Coronary artery (tissue), 2 donors: ENCODE measurements at regions not wholly inside any gene's neighbourhood (a gene's known extent, or its start where the extent isn't known, plus 50 kb on each side); places are given as distances from the start of the nearest gene placed in this dataset.

Source experiments
- DNase-seq: peaks from one replicate; pipeline ENCODE4 v3.0.0-alpha.2; 2017; ENCODE audit warnings: low spot score
- H3K27ac ChIP-seq, 2 donors: fragments of 200-600 bp; sonication (generic); one replicate each; pipeline ENCODE4 v1.5.1; 2016 to 2019
- H3K4me3 ChIP-seq: fragments of 200-600 bp; sonication (generic); 2 replicates; pipeline ENCODE4 v1.5.1; 2016; ENCODE audit warnings: mild to moderate bottlenecking, moderate library complexity
- TF ChIP-seq, protein P1 (sequence below): fragments of 200-600 bp; sonication (generic); IDR thresholded peaks from one replicate; pipeline ENCODE4 v1.5.1; 2019; ENCODE audit warnings: antibody characterized with exemption

DNA sequence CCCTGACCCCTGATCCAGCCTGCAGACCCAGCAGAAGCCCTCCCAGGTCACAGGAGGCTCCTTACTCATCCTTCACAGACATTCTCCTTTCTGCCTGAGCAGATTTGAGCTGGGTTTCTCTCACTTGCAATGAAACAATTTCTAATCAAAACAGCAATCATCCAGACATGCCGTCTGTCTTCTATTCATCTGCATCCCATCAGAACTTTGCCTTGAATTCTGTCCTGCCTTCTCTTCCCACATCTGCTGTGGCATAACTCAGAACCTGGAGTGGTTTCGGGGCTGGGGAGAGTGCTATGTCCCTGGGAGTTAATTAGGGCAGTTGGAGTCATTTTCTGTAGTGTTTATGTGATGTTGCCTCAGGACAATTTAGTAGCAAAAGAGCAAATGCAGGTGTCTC lies 278.6 kb downstream of the CBLN1 start:
- DNase-seq, result peak; percentile 36
- H3K27ac ChIP-seq, result no peak overlapping the region
- TF ChIP-seq, protein P1, sequence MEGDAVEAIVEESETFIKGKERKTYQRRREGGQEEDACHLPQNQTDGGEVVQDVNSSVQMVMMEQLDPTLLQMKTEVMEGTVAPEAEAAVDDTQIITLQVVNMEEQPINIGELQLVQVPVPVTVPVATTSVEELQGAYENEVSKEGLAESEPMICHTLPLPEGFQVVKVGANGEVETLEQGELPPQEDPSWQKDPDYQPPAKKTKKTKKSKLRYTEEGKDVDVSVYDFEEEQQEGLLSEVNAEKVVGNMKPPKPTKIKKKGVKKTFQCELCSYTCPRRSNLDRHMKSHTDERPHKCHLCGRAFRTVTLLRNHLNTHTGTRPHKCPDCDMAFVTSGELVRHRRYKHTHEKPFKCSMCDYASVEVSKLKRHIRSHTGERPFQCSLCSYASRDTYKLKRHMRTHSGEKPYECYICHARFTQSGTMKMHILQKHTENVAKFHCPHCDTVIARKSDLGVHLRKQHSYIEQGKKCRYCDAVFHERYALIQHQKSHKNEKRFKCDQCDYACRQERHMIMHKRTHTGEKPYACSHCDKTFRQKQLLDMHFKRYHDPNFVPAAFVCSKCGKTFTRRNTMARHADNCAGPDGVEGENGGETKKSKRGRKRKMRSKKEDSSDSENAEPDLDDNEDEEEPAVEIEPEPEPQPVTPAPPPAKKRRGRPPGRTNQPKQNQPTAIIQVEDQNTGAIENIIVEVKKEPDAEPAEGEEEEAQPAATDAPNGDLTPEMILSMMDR, result no peak
- H3K4me3 ChIP-seq, result no peak overlapping the region

DNA sequence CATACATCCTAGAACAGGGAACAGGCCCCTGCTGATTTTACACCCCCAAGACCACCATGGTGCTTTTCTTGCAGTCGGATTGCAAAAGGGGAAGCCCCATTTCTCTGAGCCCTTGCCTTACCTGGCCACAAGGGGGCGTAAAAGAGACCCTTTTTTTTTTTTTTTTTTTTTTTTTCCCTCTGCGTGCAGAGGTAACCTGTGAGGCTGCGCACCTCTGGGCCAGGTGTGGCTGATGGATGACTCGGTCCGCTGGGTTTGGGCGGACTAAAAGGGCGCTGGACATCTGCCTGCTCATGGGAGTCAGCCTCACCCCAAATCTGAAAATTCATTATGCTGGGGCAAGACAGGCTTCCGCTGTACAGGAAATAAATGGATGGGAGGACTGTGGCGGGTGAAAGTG lies 281.0 kb downstream of the CBLN1 start:
- Histone ChIP-seq H3K4me3 (no peak overlapping the region), H3K27ac (no peak overlapping the region)
- DNase-seq, result peak; percentile 11
- TF ChIP-seq, protein P1, result no peak

DNA sequence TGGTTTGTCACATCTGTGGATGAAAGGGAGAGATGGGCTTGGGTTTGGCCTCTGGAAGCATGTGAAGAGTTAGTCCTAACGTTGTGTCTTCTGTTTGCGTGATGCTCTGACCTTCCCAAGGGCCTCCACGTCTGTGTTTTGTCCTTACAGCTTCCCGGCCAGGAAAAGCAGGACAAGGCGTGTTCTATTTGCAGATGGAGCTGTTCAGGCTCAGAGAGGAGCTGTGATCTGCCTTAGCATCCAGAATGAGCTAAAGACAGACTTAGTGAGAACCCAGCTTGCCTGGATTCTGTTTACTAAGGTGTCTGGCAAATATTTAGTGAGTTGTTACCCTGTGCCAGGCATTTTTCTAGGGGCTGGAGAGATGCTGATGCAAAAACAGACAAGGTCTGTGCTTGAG lies 282.1 kb downstream of the CBLN1 start:
- TF ChIP-seq, protein P1, result no peak
- H3K27ac ChIP-seq, result no peak overlapping the region
- H3K4me3 ChIP-seq, result no peak overlapping the region
- DNase-seq, result peak; percentile 31

DNA sequence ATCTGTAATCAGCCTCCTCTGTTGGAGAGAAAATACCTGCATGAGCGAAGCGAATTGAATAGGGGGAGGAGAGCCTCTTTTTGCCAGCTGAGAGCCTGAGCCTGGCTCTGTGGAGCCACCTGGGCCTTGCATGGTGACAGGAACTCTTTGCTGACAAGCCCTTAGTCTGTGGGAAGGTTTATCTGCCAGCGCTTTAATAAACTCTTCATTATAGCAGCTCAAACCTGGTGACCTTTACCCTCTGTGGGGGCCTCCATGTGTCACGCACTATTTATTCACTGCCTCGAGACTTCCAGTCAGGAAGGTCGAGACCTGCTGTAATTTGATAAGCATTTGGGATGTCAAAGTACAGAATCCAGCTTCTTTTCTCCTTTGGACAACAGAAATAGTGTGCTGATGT lies 282.6 kb downstream of the CBLN1 start:
- no peak overlapping the region for H3K27ac ChIP-seq
- DNase-seq, result peak; percentile 16
- TF ChIP-seq, protein P1, result no peak
- no peak overlapping the region for H3K4me3 ChIP-seq

DNA sequence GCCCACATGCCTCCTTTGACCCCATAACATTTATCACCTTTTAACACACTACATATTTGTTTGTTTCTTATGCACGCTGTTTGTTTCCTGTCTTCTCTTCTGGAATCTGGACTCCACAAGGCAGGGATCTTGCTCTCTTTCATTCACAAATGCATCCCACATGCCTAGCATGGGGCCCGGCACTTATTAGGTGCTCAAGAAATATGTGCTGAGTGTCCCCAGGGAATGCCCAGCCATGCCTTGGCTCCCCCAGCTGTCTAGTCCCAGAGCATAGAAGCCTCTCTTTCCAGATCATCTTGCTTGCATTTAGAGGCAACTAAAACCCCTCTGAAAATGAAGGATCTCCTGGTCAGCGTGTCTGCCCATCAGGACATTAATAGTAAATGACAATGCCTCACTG lies 283.7 kb downstream of the CBLN1 start:
- Histone ChIP-seq H3K27ac (no peak overlapping the region), H3K4me3 (no peak overlapping the region)
- DNase-seq, result no peak
- TF ChIP-seq, protein P1, result no peak

DNA sequence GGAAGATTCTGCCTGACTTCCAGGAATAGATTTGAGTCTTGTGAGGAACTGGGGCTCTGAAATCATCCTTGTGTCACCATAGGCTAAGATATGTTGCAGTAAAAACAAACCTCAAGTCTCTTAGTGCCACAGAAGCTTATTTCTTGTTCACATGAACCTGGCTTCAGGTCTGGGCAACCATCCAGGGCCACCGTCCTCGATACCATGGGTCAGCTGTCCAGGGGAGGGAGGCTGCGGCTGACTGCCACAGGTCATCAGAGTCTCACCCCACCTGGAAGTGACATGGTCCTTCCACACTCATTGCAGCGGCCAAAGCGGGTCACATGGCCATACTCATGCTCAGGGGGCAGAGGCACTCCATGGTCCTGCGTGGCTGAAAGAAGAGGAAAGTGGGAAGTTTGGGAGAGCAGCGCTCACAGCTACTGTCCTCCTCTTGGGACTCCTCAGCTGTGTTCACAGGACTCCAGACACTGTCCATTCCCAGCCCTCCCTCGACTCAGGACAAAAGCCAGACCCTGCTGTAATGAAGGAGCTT lies 284.5 kb downstream of the CBLN1 start:
- Histone ChIP-seq H3K4me3 (no peak overlapping the region), H3K27ac (no peak overlapping the region)
- no peak for DNase-seq
- TF ChIP-seq, protein P1, result no peak

DNA sequence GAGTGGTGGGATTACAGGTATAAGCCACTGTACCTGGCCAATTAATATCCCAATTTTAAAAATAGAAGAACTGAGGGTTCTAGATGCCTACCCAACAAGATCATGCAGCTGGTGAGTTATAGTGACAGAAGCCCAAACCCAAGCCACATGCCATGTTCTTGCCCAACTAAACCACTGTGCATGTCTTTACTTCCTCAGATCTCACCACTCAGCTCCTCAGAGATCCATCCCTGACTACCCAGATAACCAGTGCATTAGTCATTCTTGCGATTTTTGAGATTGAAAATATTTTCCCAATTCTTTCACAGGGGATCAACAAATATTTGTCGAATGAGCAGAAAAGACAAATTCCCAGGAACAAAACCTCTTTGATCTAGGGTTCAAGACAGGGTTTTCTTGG lies 303.1 kb downstream of the CBLN1 start:
- Histone ChIP-seq H3K4me3 (no peak overlapping the region), H3K27ac (no peak overlapping the region)
- no peak for DNase-seq
- TF ChIP-seq, protein P1, result no peak
